A549 (cell line): ENCODE measurements at regions not wholly inside any gene's neighbourhood (a gene's known extent, or its start where the extent isn't known, plus 50 kb on each side); places are given as distances from the start of the nearest gene placed in this dataset.

ENCODE experiments used
- ATAC-seq, 2 experiments: fragments of 200-7000 bp in 1 of 2; fragments of >200 bp in 1 of 2; cut with Nextera tagmentation in 1 of 2; cut with Tn5 transposase in 1 of 2; 3 replicates each; pipeline versions ENCODE4 v1.8.0 to v1.9.1; 2018 to 2020; ENCODE audit warnings: mild to moderate bottlenecking in 1 of 2, moderate library complexity in 1 of 2
- CTCF ChIA-PET: fragments of 300-600 bp; sonication (Branson Sonifier 250); formaldehyde crosslinking; extraction: SDS; loops from one replicate; lab custom pipeline; 2021; ENCODE audit warnings: antibody characterized with exemption, inconsistent platforms; lab: Yijun Ruan, JAX
- POLR2A ChIA-PET: fragments of 350-600 bp; formaldehyde crosslinking; extraction: SDS; loops from one replicate; lab custom pipeline; 2021; ENCODE audit warnings: antibody characterized with exemption, inconsistent platforms; lab: Yijun Ruan, JAX
- DNase-seq, 2 experiments: peaks; one replicate each; pipeline versions ENCODE4 v3.0.0 to v3.0.0-alpha.2; 2011 to 2016; ENCODE audit warnings: low read depth in 1 of 2, low spot score in 1 of 2
- FAIRE-seq: peaks from 2 replicates; lab custom pipeline; 2011; peaks lifted over from hg19 to GRCh38; lab: Jason Lieb, UNC
- H3K27ac ChIP-seq, 2 experiments: fragments of >200 bp; sonication (Bioruptor Twin); formaldehyde crosslinking; 3 replicates each; pipeline ENCODE4 v1.5.1; 2016 to 2017
- H3K4me1 ChIP-seq: fragments of >200 bp; sonication (Bioruptor Twin); formaldehyde crosslinking; 3 replicates; pipeline ENCODE4 v1.6.1; 2016
- H3K4me2 ChIP-seq: fragments of >200 bp; sonication (Bioruptor Twin); formaldehyde crosslinking; 3 replicates; pipeline ENCODE4 v1.6.1; 2016
- H3K4me3 ChIP-seq: fragments of >200 bp; sonication (Bioruptor Twin); formaldehyde crosslinking; 3 replicates; pipeline ENCODE4 v1.5.1; 2016
- H3K9me3 ChIP-seq: fragments of >200 bp; sonication (Bioruptor Twin); formaldehyde crosslinking; 3 replicates; pipeline ENCODE4 v1.6.1; 2016
- BHLHE40 ChIP-seq: IDR thresholded peaks from 2 replicates; pipeline ENCODE4 v1.6.1; 2012; ENCODE audit warnings: low read depth, low read length, inconsistent platforms
- CBX8 ChIP-seq: fragments of 200-600 bp; sonication (generic); IDR thresholded peaks from 2 replicates; pipeline ENCODE4 v1.6.1; 2016
- CEBPB ChIP-seq, 2 experiments: fragments of >200 bp in 1 of 2; sonication (Bioruptor Twin) in 1 of 2; formaldehyde crosslinking in 1 of 2; IDR thresholded peaks; 2 replicates each; pipeline ENCODE4 v1.6.1; 2012 to 2016
- CHD2 ChIP-seq: fragments of 150-350 bp; IDR thresholded peaks from 2 replicates; pipeline ENCODE4 v1.6.1; 2014; ENCODE audit warnings: low read length; ENCODE audit not compliant: partially characterized antibody
- CHD4 ChIP-seq: fragments of 200-600 bp; sonication (generic); IDR thresholded peaks from 2 replicates; pipeline ENCODE4 v1.6.1; 2016; ENCODE audit warnings: antibody characterized with exemption, mild to moderate bottlenecking, borderline replicate concordance
- ESRRA ChIP-seq: fragments of 150-350 bp; IDR thresholded peaks from 2 replicates; pipeline ENCODE4 v1.6.1; 2014; ENCODE audit warnings: mild to moderate bottlenecking, low read length, borderline replicate concordance
- FOXS1 ChIP-seq: fragments of 250-450 bp; sonication (Bioruptor Pico); IDR thresholded peaks from 2 replicates; pipeline ENCODE4 v1.5.0; 2020; ENCODE audit warnings: mild to moderate bottlenecking, moderate library complexity
- HEYL ChIP-seq: fragments of 250-450 bp; sonication (Bioruptor Pico); IDR thresholded peaks from 2 replicates; pipeline ENCODE4 v1.8.0; 2021; ENCODE audit warnings: mild to moderate bottlenecking, moderate library complexity
- HOXA7 ChIP-seq: fragments of 250-450 bp; sonication (Bioruptor Pico); IDR thresholded peaks from 2 replicates; pipeline ENCODE4 v1.5.0; 2020; ENCODE audit warnings: mild to moderate bottlenecking, moderate library complexity
- JUNB ChIP-seq: fragments of >200 bp; sonication (Bioruptor Twin); formaldehyde crosslinking; IDR thresholded peaks from 2 replicates; pipeline ENCODE4 v1.6.1; 2016
- KDM1A ChIP-seq: fragments of 200-600 bp; sonication (generic); IDR thresholded peaks from 2 replicates; pipeline ENCODE4 v1.6.1; 2016; ENCODE audit warnings: low read depth, mild to moderate bottlenecking
- MYC ChIP-seq: IDR thresholded peaks from 2 replicates; pipeline ENCODE4 v1.6.1; 2012; ENCODE audit warnings: mild to moderate bottlenecking, inconsistent platforms, low read length, improper control_type of control experiment, borderline replicate concordance
- NFE2L2 ChIP-seq: fragments of 150-350 bp; conservative IDR thresholded peaks from 2 replicates; pipeline ENCODE4 v1.6.1; 2014; ENCODE audit warnings: low read length
- PBX3 ChIP-seq: IDR thresholded peaks from 2 replicates; pipeline ENCODE4 v1.6.1; 2012
- POLR2A ChIP-seq: IDR thresholded peaks from 2 replicates; pipeline ENCODE4 v1.6.1; 2012; ENCODE audit warnings: mild to moderate bottlenecking, low read length
- RAD21 ChIP-seq, 2 experiments: fragments of >200 bp in 1 of 2; sonication (Bioruptor Twin) in 1 of 2; formaldehyde crosslinking in 1 of 2; IDR thresholded peaks in 1 of 2; conservative IDR thresholded peaks in 1 of 2; 2 replicates in 1 of 2; 3 replicates in 1 of 2; pipeline ENCODE4 v1.6.1; 2012 to 2018; ENCODE audit warnings: inconsistent platforms in 1 of 2
- RARB ChIP-seq: fragments of 250-450 bp; sonication (Bioruptor Pico); IDR thresholded peaks from 2 replicates; pipeline ENCODE4 v1.8.0; 2021; ENCODE audit warnings: mild to moderate bottlenecking, moderate library complexity
- REST ChIP-seq: fragments of 200-600 bp; sonication (generic); IDR thresholded peaks from 2 replicates; pipeline ENCODE4 v1.6.1; 2016; ENCODE audit warnings: antibody characterized with exemption, mild to moderate bottlenecking, moderate library complexity
- TP53 ChIP-seq: fragments of 250-450 bp; sonication (Bioruptor Pico); IDR thresholded peaks from 2 replicates; pipeline ENCODE4 v1.5.0; 2021; ENCODE audit warnings: mild to moderate bottlenecking, moderate library complexity
- ZSCAN20 ChIP-seq: fragments of 250-450 bp; sonication (Bioruptor Pico); IDR thresholded peaks from 2 replicates; pipeline ENCODE4 v1.8.0; 2022; ENCODE audit warnings: mild to moderate bottlenecking, moderate library complexity
- WGBS: methylation state at CpG from one replicate; pipeline ENCODE4 v1.1.6; 2017; ENCODE audit errors: missing lambda C conversion rate; 5-methylcytosine and 5-hydroxymethylcytosine counted together
- TF ChIP-seq, protein P1 (sequence below): fragments of 450-650 bp; IDR thresholded peaks from 2 replicates; pipeline ENCODE4 v1.6.1; 2014; ENCODE audit warnings: antibody characterized with exemption
- TF ChIP-seq, protein P2 (sequence below): fragments of 250-450 bp; sonication (Bioruptor Pico); IDR thresholded peaks from 2 replicates; pipeline ENCODE4 v1.5.0; 2021; ENCODE audit warnings: mild to moderate bottlenecking, moderate library complexity, borderline replicate concordance
- TF ChIP-seq, protein P3 (sequence below): fragments of 250-450 bp; sonication (Bioruptor Pico); IDR thresholded peaks from 2 replicates; pipeline ENCODE4 v1.5.0; 2020; ENCODE audit warnings: low read depth, mild to moderate bottlenecking, moderate library complexity

DNA sequence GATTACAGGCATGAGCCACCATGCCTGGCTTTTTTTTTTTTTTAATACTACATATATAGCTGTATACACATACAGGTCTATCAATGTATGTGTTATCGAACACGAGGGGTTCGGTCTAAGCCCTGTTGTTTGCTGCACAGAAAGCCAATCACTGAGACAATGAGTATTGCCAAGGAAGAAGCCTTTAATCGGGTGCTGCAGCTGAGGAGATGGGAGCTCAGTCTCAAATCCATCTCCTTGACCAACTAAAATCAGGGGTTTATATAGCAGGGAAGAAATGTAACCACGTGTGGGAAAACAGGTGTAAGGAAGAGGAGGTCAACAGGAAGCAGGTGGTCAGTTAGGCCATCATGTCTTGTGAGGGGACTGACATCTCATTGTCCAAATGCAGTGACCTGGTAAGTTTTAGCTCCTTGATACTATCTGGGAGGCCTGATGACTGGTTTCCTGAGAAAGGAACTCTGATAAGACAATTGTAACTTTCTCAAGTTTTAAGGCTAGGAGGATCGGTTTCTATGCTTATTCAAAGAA, 80.9 kb upstream of the MAP1LC3B2 start (continued):
- TF ChIP-seq, protein P1, sequence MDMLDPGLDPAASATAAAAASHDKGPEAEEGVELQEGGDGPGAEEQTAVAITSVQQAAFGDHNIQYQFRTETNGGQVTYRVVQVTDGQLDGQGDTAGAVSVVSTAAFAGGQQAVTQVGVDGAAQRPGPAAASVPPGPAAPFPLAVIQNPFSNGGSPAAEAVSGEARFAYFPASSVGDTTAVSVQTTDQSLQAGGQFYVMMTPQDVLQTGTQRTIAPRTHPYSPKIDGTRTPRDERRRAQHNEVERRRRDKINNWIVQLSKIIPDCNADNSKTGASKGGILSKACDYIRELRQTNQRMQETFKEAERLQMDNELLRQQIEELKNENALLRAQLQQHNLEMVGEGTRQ: no peak
- TF ChIP-seq RARB (CRISPR knock-in tag): no peak
- TF ChIP-seq ESRRA: no peak
- no peak for TF ChIP-seq PBX3

DNA sequence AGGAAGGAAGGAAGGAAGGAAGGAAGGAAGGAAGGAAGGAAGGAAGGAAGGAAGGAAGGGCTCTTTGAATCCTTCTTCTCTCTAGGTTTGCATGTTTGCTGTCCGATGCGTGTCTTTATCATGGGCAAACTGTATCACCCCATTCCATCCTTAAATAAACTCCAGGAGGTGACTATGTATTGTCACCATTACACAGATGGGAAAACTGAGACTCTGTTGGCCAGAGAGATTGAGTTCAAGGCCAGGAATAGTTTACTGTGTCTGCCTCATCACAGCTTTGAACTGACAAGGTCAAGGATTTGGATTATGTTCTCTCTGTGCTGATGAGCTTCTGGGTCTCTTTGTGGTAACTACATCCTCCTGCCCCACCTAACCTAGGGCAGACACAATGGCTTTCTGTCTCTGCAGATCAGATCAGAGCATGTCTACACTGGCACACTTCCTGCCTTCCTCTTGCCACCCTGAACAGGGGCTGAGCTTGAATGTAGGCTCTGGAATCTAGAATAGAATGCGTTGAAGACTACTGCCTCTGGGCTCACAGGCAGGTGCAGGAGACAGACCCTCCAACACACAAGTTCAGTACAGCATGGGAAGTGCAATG, 78.9 kb upstream of the MAP1LC3B2 start:
- peak in 1 of 2 experiments; percentile 24; a peak in 2 of 6 replicates for ATAC-seq
- H3K4me2 ChIP-seq: no peak overlapping the region
- no peak overlapping the region for H3K4me3 ChIP-seq
- no peak for FAIRE-seq
- no peak overlapping the region for H3K27ac ChIP-seq
- ChIA-PET CTCF (interaction anchor here (0.9 kb wide), 1 partner anchor 44 kb away, joined by 3 read pairs; no protein-coding TSS in a partner anchor), POLR2A (interaction anchor here (1.5 kb wide), 1 partner anchor 45 kb away, joined by 4 read pairs; no protein-coding TSS in a partner anchor)
- WGBS: 84% methylated on average over 3 of the region's 3 CpGs
- H3K9me3 ChIP-seq: peaks cover 24% of the 10 kb centered on the region
- TF ChIP-seq ZSCAN20 (CRISPR knock-in tag) (no peak), KDM1A (peak; percentile 34; the same call in 1 of the 2 replicates)
- no peak for DNase-seq
- no peaks in the 10 kb centered on the region for H3K4me1 ChIP-seq

GRCh38 chr12:116481726-116482125, 77.5 kb upstream of the MAP1LC3B2 start:
- 83% methylated on average over 9 of the region's 9 CpGs for WGBS
- DNase-seq (no peak), ATAC-seq (no peak; a peak in 1 of 6 replicates), FAIRE-seq (no peak)
- Histone ChIP-seq H3K27ac (no peak overlapping the region), H3K4me3 (no peak overlapping the region), H3K4me2 (no peak overlapping the region), H3K9me3 (peaks cover 19% of the 10 kb centered on the region), H3K4me1 (no peaks in the 10 kb centered on the region)
- ChIA-PET POLR2A (interaction anchor here (0.5 to 1.5 kb wide), 2 partner anchors 47 to 62 kb away, joined by 3 to 4 read pairs; no protein-coding TSS in a partner anchor), CTCF (interaction anchor here (1.0 to 1.2 kb wide), 4 partner anchors 15 to 118 kb away, joined by 3 to 5 read pairs (median 4); no protein-coding TSS in a partner anchor)
- TF ChIP-seq FOXS1 (CRISPR knock-in tag): no peak
- no peak for TF ChIP-seq CBX8
- TF ChIP-seq HEYL (CRISPR knock-in tag): no peak
- no peak for TF ChIP-seq MYC

DNA sequence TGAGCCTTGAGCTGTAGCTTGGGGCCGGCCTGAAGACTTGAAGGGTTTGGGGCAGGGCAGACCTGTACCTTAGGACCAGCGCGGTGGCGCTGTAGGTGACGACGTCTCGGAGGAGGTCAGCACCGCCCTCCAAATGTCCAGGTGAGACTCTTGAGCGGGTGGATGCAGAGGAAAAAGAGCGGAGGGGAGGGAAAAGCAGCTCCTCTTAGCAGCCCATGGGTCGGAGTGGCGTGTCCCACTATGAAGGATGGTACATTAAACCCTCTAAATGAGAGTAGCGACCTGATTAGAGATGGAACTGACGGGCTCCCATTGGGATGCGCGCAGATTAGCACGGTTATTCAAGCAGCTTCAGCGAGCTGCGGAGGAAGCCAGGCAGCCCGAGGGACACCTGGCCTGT, 77.0 kb upstream of the MAP1LC3B2 start:
- CTCF ChIA-PET: interaction anchor here (1.0 to 1.2 kb wide), 5 partner anchors 10 to 118 kb away, joined by 3 to 5 read pairs (median 3); no protein-coding TSS in a partner anchor
- no peak overlapping the region for H3K4me2 ChIP-seq
- POLR2A ChIA-PET: no interaction called here
- FAIRE-seq: no peak
- WGBS: 86% methylated on average over 20 of the region's 20 CpGs
- H3K27ac ChIP-seq: no peak overlapping the region
- peak in 1 of 2 experiments; percentile 24; a peak in 3 of 6 replicates for ATAC-seq
- no peaks in the 10 kb centered on the region for H3K4me1 ChIP-seq
- no peak for DNase-seq
- H3K4me3 ChIP-seq: no peak overlapping the region
- peaks cover 17% of the 10 kb centered on the region for H3K9me3 ChIP-seq
- TF ChIP-seq NFE2L2 (no peak), BHLHE40 (no peak), RARB (CRISPR knock-in tag) (no peak), CHD2 (no peak), JUNB (no peak), CEBPB (IDR thresholded peaks at IDR 0.05) (no peak), TP53 (CRISPR knock-in tag) (no peak), RAD21 (conservative IDR thresholded peaks at IDR 0.05 in 1 of 2, IDR thresholded peaks at IDR 0.05 in 1 of 2) (no peak), HOXA7 (CRISPR knock-in tag) (no peak), POLR2A (no peak), REST (no peak), CHD4 (no peak)
- TF ChIP-seq, protein P2, sequence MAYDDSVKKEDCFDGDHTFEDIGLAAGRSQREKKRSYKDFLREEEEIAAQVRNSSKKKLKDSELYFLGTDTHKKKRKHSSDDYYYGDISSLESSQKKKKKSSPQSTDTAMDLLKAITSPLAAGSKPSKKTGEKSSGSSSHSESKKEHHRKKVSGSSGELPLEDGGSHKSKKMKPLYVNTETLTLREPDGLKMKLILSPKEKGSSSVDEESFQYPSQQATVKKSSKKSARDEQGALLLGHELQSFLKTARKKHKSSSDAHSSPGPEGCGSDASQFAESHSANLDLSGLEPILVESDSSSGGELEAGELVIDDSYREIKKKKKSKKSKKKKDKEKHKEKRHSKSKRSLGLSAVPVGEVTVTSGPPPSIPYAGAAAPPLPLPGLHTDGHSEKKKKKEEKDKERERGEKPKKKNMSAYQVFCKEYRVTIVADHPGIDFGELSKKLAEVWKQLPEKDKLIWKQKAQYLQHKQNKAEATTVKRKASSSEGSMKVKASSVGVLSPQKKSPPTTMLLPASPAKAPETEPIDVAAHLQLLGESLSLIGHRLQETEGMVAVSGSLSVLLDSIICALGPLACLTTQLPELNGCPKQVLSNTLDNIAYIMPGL (CRISPR knock-in tag): no peak
- TF ChIP-seq, protein P3, sequence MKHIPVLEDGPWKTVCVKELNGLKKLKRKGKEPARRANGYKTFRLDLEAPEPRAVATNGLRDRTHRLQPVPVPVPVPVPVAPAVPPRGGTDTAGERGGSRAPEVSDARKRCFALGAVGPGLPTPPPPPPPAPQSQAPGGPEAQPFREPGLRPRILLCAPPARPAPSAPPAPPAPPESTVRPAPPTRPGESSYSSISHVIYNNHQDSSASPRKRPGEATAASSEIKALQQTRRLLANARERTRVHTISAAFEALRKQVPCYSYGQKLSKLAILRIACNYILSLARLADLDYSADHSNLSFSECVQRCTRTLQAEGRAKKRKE (CRISPR knock-in tag): no peak
